Keratinocyte (primary cell): ENCODE measurements at regions not wholly inside any gene's neighbourhood (a gene's known extent, or its start where the extent isn't known, plus 50 kb on each side); places are given as distances from the start of the nearest gene placed in this dataset.

Source experiments
- CTCF ChIP-seq, 3 experiments: IDR thresholded peaks in 1 of 3; conservative IDR thresholded peaks in 1 of 3; optimal IDR thresholded peaks in 1 of 3; 2 replicates in 2 of 3; 3 replicates in 1 of 3; pipeline versions ENCODE3 to v1.5.1; 2011; ENCODE audit warnings: low read length in 3 of 3, mild to moderate bottlenecking in 3 of 3, moderate library complexity in 2 of 3, control low read depth in 1 of 3, inconsistent platforms in 1 of 3; ENCODE audit not compliant: insufficient read depth in 2 of 3; ENCODE audit errors: extremely low read depth in 1 of 3
- EZH2 ChIP-seq: IDR thresholded peaks from one replicate; pipeline ENCODE4 v1.6.1; 2012; ENCODE audit warnings: inconsistent platforms, mild to moderate bottlenecking, low read length, moderate library complexity

- TF ChIP-seq CTCF (optimal IDR thresholded peaks at IDR 0.05 in 1 of 3, IDR thresholded peaks at IDR 0.05 in 1 of 3, conservative IDR thresholded peaks at IDR 0.05 in 1 of 3; ENCODE audit: extremely low read depth in 1 of 3, insufficient read depth in 2 of 3, low read length in 3 of 3), result no peak
- TF ChIP-seq EZH2, result no peak
These were observed 141.6 kb upstream of the SPRED1 start for GRCh38 chr15:38111070-38111469.
